SU-DHL-6 (cell line): ENCODE measurements at regions not wholly inside any gene's neighbourhood (a gene's known extent, or its start where the extent isn't known, plus 50 kb on each side); places are given as distances from the start of the nearest gene placed in this dataset.
"Not testable (repeated sequence)": the region's sequence is repeated elsewhere in the genome, so short reads cannot be mapped to it uniquely, and the experiment has no call there.

Experiments
- H2AFZ ChIP-seq: fragments of 200-600 bp; sonication (generic); 2 replicates; pipeline ENCODE4 v1.6.1; 2014; ENCODE audit warnings: low read depth, mild to moderate bottlenecking, moderate library complexity, mixed read lengths, antibody characterized with exemption, low read length; ENCODE audit not compliant: severe bottlenecking
- H3F3A ChIP-seq: fragments of 200-600 bp; shearing (Covaris generic); 2 replicates; pipeline ENCODE4 v1.6.0; 2016; ENCODE audit warnings: antibody characterized with exemption, mild to moderate bottlenecking; ENCODE audit not compliant: insufficient read depth
- H3K27ac ChIP-seq: fragments of 200-600 bp; sonication (generic); 2 replicates; pipeline ENCODE4 v1.5.1; 2016; ENCODE audit warnings: low read depth, mild to moderate bottlenecking, low read length, moderate library complexity, mixed read lengths
- H3K27me3 ChIP-seq: fragments of 200-600 bp; sonication (generic), shearing (Covaris generic); 2 replicates; pipeline ENCODE4 v1.6.0; 2014; ENCODE audit warnings: mild to moderate bottlenecking, low read length
- H3K36me3 ChIP-seq: fragments of 200-600 bp; sonication (generic); 2 replicates; pipeline ENCODE4 v1.6.1; 2014; ENCODE audit warnings: mild to moderate bottlenecking, low read length, mixed read lengths
- H3K4me2 ChIP-seq: fragments of 300-600, 200-600 bp; shearing (Covaris generic), sonication (generic); 2 replicates; pipeline ENCODE4 v1.6.0; 2014; ENCODE audit warnings: low read length, low read depth, mild to moderate bottlenecking; ENCODE audit not compliant: poor library complexity, severe bottlenecking
- H3K4me3 ChIP-seq: fragments of 200-600 bp; sonication (generic); 2 replicates; pipeline ENCODE4 v1.5.1; 2014; ENCODE audit warnings: antibody characterized with exemption, low read length, mild to moderate bottlenecking, mixed read lengths; ENCODE audit not compliant: insufficient read depth, poor library complexity, severe bottlenecking
- H3K79me2 ChIP-seq: fragments of 200-600 bp; sonication (generic); 2 replicates; pipeline ENCODE4 v1.6.1; 2014; ENCODE audit warnings: mild to moderate bottlenecking, low read length, moderate library complexity; ENCODE audit not compliant: insufficient read depth
- H3K9ac ChIP-seq: fragments of 200-600 bp; sonication (generic); 2 replicates; pipeline ENCODE4 v1.7.0; 2014; ENCODE audit warnings: mild to moderate bottlenecking, low read length
- H3K9me2 ChIP-seq: fragments of 200-600 bp; sonication (generic); replicated peaks from 2 replicates; pipeline ENCODE4 v1.6.1; 2014; ENCODE audit warnings: low read length; ENCODE audit not compliant: insufficient read depth
- H3K9me3 ChIP-seq: fragments of 200-600 bp; sonication (generic); 2 replicates; pipeline ENCODE4 v1.6.1; 2014; ENCODE audit warnings: low read length, mixed read lengths; ENCODE audit not compliant: insufficient read depth
- H4K20me1 ChIP-seq: fragments of 200-600 bp; sonication (generic); 2 replicates; pipeline ENCODE4 v1.6.1; 2014; ENCODE audit warnings: low read depth, mild to moderate bottlenecking, antibody characterized with exemption, low read length, moderate library complexity, mixed read lengths
- CTCF ChIP-seq: fragments of 200-600 bp; sonication (generic); IDR thresholded peaks from one replicate; pipeline ENCODE4 v1.5.1; 2017; ENCODE audit warnings: antibody characterized with exemption, mild to moderate bottlenecking, low read length, moderate library complexity; ENCODE audit not compliant: insufficient read depth, poor library complexity, severe bottlenecking
- EZH2phosphoT487 ChIP-seq: fragments of 200-600 bp; sonication (generic), shearing (Covaris generic); conservative IDR thresholded peaks from 2 replicates; pipeline ENCODE4 v1.6.1; 2018; ENCODE audit warnings: mild to moderate bottlenecking, antibody characterized with exemption, low read length, moderate library complexity, mixed read lengths

GRCh38 chr12:114152066-114152465 is 185.9 kb upstream of the RBM19 start:
- Histone ChIP-seq H3K36me3 (no peaks in the 10 kb centered on the region), H3K9me2 (no peaks in the 10 kb centered on the region), H3K4me2 (no peak overlapping the region), H3K9me3 (no peaks in the 10 kb centered on the region), H3K27ac (no peak overlapping the region), H4K20me1 (no peaks in the 10 kb centered on the region), H3K27me3 (no peaks in the 10 kb centered on the region), H3K79me2 (no peaks in the 10 kb centered on the region), H2AFZ (no peak overlapping the region), H3K9ac (no peak overlapping the region), H3F3A (no peaks in the 10 kb centered on the region), H3K4me3 (no peak overlapping the region)
- TF ChIP-seq EZH2phosphoT487 (no peak), CTCF (no peak)

- H3K9me3 ChIP-seq, H3F3A ChIP-seq, H3K4me2 ChIP-seq, H2AFZ ChIP-seq, H3K9ac ChIP-seq, H3K27ac ChIP-seq, H3K36me3 ChIP-seq, H4K20me1 ChIP-seq, H3K27me3 ChIP-seq, H3K79me2 ChIP-seq, H3K9me2 ChIP-seq, H3K4me3 ChIP-seq: not testable (repeated sequence)
Observed at GRCh38 chr12:114150584-114150983, 184.5 kb upstream of the RBM19 start.

GRCh38 chr12:114141921-114142564 is 175.9 kb upstream of the RBM19 start:
- Histone ChIP-seq H4K20me1 (no peaks in the 10 kb centered on the region), H3K27me3 (no peaks in the 10 kb centered on the region), H3K79me2 (no peaks in the 10 kb centered on the region), H3K27ac (no peak overlapping the region), H3F3A (no peaks in the 10 kb centered on the region), H3K9me2 (no peaks in the 10 kb centered on the region), H3K4me2 (no peak overlapping the region), H3K9me3 (no peaks in the 10 kb centered on the region), H2AFZ (no peak overlapping the region), H3K36me3 (no peaks in the 10 kb centered on the region), H3K9ac (no peak overlapping the region), H3K4me3 (no peak overlapping the region)
- TF ChIP-seq EZH2phosphoT487 (no peak), CTCF (no peak)

- no peak for TF ChIP-seq EZH2phosphoT487
- no peak for TF ChIP-seq CTCF
- H3K4me3 ChIP-seq, result no peak overlapping the region
Observed at GRCh38 chr12:114140576-114140975, 174.5 kb upstream of the RBM19 start.

More at GRCh38 chr12:114140576-114140975, 174.5 kb upstream of the RBM19 start:
- no peaks in the 10 kb centered on the region for H3K9me3 ChIP-seq
- H3K27me3 ChIP-seq, result no peaks in the 10 kb centered on the region
- H3K27ac ChIP-seq, result no peak overlapping the region
- H2AFZ ChIP-seq, result no peak overlapping the region
- no peaks in the 10 kb centered on the region for H4K20me1 ChIP-seq
- no peaks in the 10 kb centered on the region for H3F3A ChIP-seq
- H3K9ac ChIP-seq, result no peak overlapping the region
- H3K9me2 ChIP-seq, result no peaks in the 10 kb centered on the region
- no peak overlapping the region for H3K4me2 ChIP-seq
- H3K79me2 ChIP-seq, result no peaks in the 10 kb centered on the region
- H3K36me3 ChIP-seq, result no peaks in the 10 kb centered on the region
